ENCODE measurements at regions not wholly inside any gene's neighbourhood (a gene's known extent, or its start where the extent isn't known, plus 50 kb on each side); places are given as distances from the start of the nearest gene placed in this dataset.

- TF ChIP-seq EZH2 (IDR thresholded peaks at IDR 0.05) (no peak), CTCF (IDR thresholded peaks at IDR 0.05 in 2 of 3, conservative IDR thresholded peaks at IDR 0.05 in 1 of 3; ENCODE audit: borderline replicate concordance in 1 of 3, insufficient read depth in 1 of 3, low read depth in 2 of 3, low read length in 2 of 3) (peak in 2 of 3 experiments; percentile 9 to 31; a peak in 2 of 6 replicates), CEBPB (IDR thresholded peaks at IDR 0.05; ENCODE audit: low read depth) (no peak), POLR2A (IDR thresholded peaks at IDR 0.05; ENCODE audit: borderline replicate concordance, extremely low read depth, insufficient read depth, insufficient read length) (no peak), SP1 (IDR thresholded peaks at IDR 0.05; ENCODE audit: low read depth) (no peak), POLR2AphosphoS5 (IDR thresholded peaks at IDR 0.05; ENCODE audit: low read depth, low read length) (no peak), RAD21 (IDR thresholded peaks at IDR 0.05; ENCODE audit: low read depth) (peak; percentile 16; the same call in 1 of the 2 replicates), SIN3A (IDR thresholded peaks at IDR 0.05; ENCODE audit: low read depth) (no peak), JUND (IDR thresholded peaks at IDR 0.05) (no peak), FOSL1 (IDR thresholded peaks at IDR 0.05; ENCODE audit: low read depth) (no peak), ZBTB33 (IDR thresholded peaks at IDR 0.05; ENCODE audit: extremely low read depth, insufficient replicate concordance, low read length) (no peak), SRF (IDR thresholded peaks at IDR 0.05; ENCODE audit: low read depth) (no peak)
- TF ChIP-seq, protein P1, sequence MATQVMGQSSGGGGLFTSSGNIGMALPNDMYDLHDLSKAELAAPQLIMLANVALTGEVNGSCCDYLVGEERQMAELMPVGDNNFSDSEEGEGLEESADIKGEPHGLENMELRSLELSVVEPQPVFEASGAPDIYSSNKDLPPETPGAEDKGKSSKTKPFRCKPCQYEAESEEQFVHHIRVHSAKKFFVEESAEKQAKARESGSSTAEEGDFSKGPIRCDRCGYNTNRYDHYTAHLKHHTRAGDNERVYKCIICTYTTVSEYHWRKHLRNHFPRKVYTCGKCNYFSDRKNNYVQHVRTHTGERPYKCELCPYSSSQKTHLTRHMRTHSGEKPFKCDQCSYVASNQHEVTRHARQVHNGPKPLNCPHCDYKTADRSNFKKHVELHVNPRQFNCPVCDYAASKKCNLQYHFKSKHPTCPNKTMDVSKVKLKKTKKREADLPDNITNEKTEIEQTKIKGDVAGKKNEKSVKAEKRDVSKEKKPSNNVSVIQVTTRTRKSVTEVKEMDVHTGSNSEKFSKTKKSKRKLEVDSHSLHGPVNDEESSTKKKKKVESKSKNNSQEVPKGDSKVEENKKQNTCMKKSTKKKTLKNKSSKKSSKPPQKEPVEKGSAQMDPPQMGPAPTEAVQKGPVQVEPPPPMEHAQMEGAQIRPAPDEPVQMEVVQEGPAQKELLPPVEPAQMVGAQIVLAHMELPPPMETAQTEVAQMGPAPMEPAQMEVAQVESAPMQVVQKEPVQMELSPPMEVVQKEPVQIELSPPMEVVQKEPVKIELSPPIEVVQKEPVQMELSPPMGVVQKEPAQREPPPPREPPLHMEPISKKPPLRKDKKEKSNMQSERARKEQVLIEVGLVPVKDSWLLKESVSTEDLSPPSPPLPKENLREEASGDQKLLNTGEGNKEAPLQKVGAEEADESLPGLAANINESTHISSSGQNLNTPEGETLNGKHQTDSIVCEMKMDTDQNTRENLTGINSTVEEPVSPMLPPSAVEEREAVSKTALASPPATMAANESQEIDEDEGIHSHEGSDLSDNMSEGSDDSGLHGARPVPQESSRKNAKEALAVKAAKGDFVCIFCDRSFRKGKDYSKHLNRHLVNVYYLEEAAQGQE (IDR thresholded peaks at IDR 0.05; ENCODE audit: low read depth) = no peak
- TF ChIP-seq, protein P2, sequence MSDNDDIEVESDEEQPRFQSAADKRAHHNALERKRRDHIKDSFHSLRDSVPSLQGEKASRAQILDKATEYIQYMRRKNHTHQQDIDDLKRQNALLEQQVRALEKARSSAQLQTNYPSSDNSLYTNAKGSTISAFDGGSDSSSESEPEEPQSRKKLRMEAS (IDR thresholded peaks at IDR 0.05) = no peak
These were observed 462.5 kb upstream of the FSHR start for GRCh38 chr2:49616800-49617199.
